Spinal cord (tissue), 9 donors: ENCODE measurements at regions not wholly inside any gene's neighbourhood (a gene's known extent, or its start where the extent isn't known, plus 50 kb on each side); places are given as distances from the start of the nearest gene placed in this dataset.
"Not testable (repeated sequence)": the region's sequence is repeated elsewhere in the genome, so short reads cannot be mapped to it uniquely, and the experiment has no call there.

Experiments used
- DNase-seq, 6 donors: peaks; one replicate each; pipeline versions ENCODE4 v3.0.0 to v3.0.0-alpha.2; 2013 to 2015; ENCODE audit warnings: low spot score in 6 of 6, low read depth in 4 of 6
- H3K27ac ChIP-seq: one replicate; pipeline ENCODE4 v1.5.1; 2013; ENCODE audit warnings: low read depth, low read length, control low read depth
- H3K27me3 ChIP-seq: one replicate; pipeline ENCODE4 v1.6.1; 2013; ENCODE audit warnings: low read length; ENCODE audit not compliant: control insufficient read depth, insufficient read depth
- H3K36me3 ChIP-seq: one replicate; pipeline ENCODE4 v1.6.1; 2013; ENCODE audit warnings: low read length; ENCODE audit not compliant: control insufficient read depth, insufficient read depth
- H3K4me1 ChIP-seq: one replicate; pipeline ENCODE4 v1.6.1; 2013; ENCODE audit warnings: low read length; ENCODE audit not compliant: control insufficient read depth, insufficient read depth
- H3K4me3 ChIP-seq: one replicate; pipeline ENCODE4 v1.5.1; 2013; ENCODE audit warnings: low read depth, low read length, control low read depth
- H3K9me3 ChIP-seq: one replicate; pipeline ENCODE4 v1.6.1; 2013; ENCODE audit warnings: low read length; ENCODE audit not compliant: control insufficient read depth, insufficient read depth
- WGBS: methylation state at CpG from one replicate; pipeline ENCODE4 v1.1.5; 2013; ENCODE audit warnings: missing lambda C conversion rate; ENCODE audit not compliant: insufficient coverage; 5-methylcytosine and 5-hydroxymethylcytosine counted together
- donor health status: healthy.

DNA sequence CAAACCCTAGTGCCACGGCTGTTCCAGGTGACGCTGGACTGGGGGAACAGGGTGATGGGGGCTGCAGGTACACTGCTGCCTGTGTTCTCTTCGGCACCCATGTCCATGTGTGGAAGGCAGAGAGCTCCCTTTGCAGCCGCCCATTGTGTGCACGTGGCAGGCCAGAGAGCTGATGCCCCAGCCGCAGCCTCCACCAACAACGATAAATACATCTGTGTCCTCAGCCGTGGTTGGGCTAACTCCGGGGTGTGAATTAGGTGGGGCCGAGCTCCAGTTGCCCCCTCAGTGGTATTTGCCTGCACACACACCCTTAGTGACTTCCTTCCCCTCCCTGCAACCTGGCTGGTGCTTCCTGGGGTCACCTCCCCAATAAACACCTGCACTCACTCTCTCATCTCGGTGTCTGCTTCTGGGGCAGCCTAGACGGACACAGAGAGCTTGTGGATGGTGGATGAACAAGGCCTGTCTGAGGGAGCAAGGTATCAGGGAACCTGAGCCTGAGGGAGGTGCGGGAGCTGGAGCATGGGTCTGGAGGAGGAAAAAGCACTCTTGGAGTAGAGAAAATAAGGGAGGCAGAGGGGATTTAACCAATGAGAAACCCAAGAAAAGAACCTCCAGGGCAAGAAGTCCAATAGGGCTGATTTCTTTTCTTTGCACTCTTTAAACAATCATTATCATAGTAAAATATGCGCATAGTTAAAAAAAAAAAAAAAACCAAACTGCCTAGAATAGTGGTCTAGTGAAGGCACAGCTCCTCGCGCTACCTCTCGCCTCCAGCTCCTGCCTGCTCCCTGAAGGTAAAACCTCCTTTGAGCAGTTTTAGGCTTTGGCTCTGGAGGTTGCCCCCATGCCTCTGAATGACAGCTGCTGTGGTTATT, 112.6 kb downstream of the ZNF664 start:
- no peak overlapping the region for H3K27ac ChIP-seq
- no peaks in the 10 kb centered on the region for H3K27me3 ChIP-seq
- H3K9me3 ChIP-seq: no peaks in the 10 kb centered on the region
- H3K4me1 ChIP-seq: peaks cover 9% of the 10 kb centered on the region
- no peak overlapping the region for H3K4me3 ChIP-seq
- peaks cover 4% of the 10 kb centered on the region for H3K36me3 ChIP-seq
- 81% methylated on average over 11 of the region's 17 CpGs for WGBS
- no peak for DNase-seq

DNA sequence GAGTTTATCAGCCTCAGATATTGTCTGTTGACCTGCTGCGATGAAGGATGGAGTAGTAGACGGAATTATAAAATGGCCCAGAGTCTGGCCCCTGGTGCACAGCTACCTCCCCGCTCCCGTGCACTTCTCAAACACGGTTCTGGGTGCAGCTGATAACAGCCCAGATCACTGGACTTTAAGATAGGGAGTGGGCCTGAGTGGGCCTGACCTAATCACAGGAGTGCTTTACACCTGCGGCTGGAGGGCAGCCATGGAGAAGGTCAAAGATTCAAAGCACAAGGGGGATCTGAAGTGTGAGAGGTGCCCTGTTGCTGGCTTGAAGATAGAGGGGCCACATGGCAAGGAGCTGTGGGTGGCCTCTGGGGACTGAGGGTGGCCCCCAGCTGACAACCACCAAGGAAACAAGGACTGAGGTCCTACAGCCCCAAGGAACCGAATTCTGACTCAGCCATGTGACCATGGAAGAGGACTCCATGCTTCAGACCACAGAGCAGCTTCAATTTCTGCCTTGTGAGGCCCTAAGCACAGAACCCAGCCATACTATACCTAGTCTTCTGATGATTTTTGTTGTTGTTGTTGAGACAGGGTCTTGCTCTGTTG, 113.4 kb downstream of the ZNF664 start:
- H3K4me3 ChIP-seq: no peak overlapping the region
- H3K9me3 ChIP-seq: no peaks in the 10 kb centered on the region
- no peak overlapping the region for H3K27ac ChIP-seq
- peaks cover 4% of the 10 kb centered on the region for H3K36me3 ChIP-seq
- no peaks in the 10 kb centered on the region for H3K27me3 ChIP-seq
- no peak for DNase-seq
- H3K4me1 ChIP-seq: peaks cover 9% of the 10 kb centered on the region
- 95% methylated on average over 7 of the region's 7 CpGs for WGBS

DNA sequence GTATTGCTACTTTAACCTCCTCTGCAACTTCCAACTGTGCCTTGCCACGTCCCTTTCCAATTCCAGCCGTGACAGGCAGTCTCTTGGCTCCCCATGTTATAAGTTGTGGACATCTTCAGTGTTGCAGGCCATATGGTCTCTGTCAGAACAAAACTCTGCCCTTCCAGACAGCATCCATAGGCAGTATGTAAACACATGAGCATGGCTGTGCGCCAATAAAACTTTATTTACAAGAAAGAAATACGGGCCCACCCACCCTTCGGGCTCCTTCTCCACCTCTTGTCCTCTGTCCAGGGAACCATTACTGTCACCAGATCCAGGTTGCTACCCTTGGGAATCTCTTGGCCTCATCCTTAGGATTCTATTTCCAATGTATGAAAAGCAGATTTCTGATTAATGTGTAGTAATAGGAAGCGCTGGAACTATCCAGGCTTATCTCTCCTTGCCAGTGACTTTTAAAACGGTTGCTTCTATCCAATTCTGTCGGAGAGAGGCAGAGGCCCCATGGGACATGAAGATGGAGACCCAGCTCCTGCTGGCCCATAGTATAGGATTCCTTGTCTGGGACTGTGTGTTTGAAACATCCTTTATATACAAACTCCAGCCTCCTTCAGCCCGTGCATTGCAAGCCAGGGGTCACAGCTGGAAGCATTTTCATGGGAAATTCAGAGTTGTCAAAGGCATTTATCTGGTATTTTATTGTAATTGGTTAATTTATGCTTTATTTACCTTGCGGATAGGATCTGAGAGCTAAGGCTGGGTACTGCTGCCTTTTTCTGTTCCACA, 114.4 kb downstream of the ZNF664 start:
- peak overlapping the region; percentile 20 for H3K27ac ChIP-seq
- no peak overlapping the region for H3K4me3 ChIP-seq

DNA sequence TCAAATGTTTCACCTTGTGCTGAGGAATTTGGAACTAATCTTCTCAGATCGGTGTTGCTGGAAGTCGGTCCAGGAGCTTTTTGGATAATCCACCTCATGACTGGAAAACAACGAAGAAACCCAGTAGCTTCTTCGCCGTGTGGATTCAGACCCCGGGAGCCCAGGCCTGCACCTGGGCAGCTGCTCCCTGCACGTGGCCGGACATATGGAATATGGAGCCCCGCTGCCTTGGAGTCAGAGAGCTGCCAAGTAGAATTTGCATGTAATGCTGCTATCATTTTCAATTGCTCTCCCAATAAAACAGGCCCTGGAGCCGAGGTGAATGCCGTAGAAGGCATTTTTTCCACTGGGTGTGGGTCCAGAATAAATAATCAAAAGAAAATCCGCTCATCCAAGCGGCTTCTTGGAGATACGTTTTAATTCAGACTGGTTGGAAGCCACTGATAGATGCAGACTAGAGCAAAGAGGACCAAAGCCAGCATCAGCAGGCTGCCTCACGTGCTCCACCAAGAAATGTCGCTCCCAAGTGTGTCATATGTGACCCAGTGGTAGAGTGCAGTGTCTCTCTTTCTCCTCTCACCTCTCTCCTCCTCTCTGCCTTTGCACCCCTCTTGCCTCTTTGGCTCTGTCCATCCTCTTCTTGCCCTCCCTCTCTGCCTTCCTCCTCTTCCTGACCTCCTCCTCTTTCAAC, 115.3 kb downstream of the ZNF664 start:
- Histone ChIP-seq H3K27me3 (no peaks in the 10 kb centered on the region), H3K9me3 (no peaks in the 10 kb centered on the region), H3K27ac (peak overlapping the region; percentile 20), H3K4me1 (peaks cover 9% of the 10 kb centered on the region), H3K4me3 (no peak overlapping the region), H3K36me3 (peaks cover 4% of the 10 kb centered on the region)
- DNase-seq: peak in 2 of 6 donors; percentile 54 to 63
- WGBS: 66% methylated on average over 14 of the region's 16 CpGs

More for the DNA sequence above, 114.4 kb downstream of the ZNF664 start:
- Histone ChIP-seq H3K9me3 (no peaks in the 10 kb centered on the region), H3K4me1 (peaks cover 9% of the 10 kb centered on the region), H3K27me3 (no peaks in the 10 kb centered on the region), H3K36me3 (peaks cover 4% of the 10 kb centered on the region)
- DNase-seq: no peak
- WGBS: 79% methylated on average over 6 of the region's 10 CpGs

DNA sequence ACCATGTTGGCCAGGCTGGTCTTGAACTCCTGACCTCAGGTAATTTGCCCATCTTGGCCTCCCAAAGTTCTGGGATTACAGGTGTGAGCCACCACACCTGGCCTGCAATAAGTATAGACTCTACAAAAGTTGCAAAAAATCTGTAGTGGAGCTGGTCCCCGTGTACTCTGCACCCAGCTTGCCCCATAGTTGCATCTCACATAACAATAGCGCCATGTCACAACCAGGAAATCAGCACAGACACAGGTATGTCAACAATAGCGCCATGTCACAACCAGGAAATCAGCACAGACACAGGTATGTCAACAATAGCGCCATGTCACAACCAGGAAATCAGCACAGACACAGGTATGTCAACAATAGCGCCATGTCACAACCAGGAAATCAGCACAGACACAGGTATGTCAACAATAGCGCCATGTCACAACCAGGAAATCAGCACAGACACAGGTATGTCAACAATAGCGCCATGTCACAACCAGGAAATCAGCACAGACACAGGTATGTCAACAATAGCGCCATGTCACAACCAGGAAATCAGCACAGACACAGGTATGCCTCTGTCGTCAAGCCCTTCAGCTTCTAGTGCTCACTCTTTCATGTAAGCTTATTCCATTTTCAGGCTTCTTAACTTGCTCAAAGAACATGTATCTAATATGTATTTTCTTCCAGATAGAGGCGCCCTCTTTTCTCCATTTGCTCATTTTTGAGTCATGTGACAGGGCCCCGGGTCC, 116.3 kb downstream of the ZNF664 start:
- H3K27ac ChIP-seq, H3K36me3 ChIP-seq, DNase-seq, H3K4me3 ChIP-seq, H3K9me3 ChIP-seq, H3K4me1 ChIP-seq, H3K27me3 ChIP-seq: not testable (repeated sequence)
- 100% methylated on average over 2 of the region's 11 CpGs for WGBS

DNA sequence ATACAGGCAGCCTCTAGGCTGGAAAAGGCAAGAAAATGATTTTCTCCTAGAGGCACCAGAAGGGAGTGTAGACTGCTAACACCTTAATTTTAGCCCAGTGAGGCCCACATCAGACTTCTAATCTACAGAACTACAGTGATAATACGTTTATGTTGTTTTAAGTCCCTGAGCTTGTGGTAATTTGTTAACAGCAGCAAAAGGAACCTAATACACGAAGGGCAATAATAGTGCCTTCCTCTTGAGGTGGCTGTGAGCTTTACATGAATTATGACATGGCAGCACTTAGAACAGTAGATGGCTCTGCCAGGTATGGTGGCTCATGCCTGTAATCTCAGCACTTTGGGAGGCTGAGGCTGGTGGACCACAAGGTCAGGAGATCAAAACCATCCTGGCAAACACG, 118.8 kb downstream of the ZNF664 start:
- peaks cover 9% of the 10 kb centered on the region for H3K4me1 ChIP-seq
- H3K27me3 ChIP-seq: no peaks in the 10 kb centered on the region
- no peak overlapping the region for H3K27ac ChIP-seq
- no peaks in the 10 kb centered on the region for H3K9me3 ChIP-seq
- H3K36me3 ChIP-seq: peaks cover 2% of the 10 kb centered on the region
- DNase-seq: no peak
- no peak overlapping the region for H3K4me3 ChIP-seq
- 100% methylated on average over 2 of the region's 3 CpGs for WGBS

DNA sequence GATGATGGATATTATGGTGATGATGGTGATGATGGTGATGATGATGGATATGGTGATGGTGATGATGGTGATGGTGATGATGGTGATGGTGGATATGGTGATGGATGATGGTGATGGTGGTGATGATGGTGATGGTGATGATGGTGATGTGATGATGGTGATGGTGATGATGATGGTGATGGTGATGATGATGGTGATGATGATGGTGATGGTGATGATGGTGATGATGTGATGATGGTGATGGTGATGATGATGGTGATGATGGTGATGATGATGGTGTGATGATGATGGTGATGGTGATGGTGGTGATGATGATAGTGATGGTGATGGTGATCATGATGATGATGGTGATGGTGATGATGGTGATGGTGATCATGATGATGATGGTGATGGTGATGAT, 119.5 kb downstream of the ZNF664 start:
- DNase-seq, H3K36me3 ChIP-seq, H3K27me3 ChIP-seq, H3K4me3 ChIP-seq, H3K27ac ChIP-seq, H3K9me3 ChIP-seq: not testable (repeated sequence)
- peaks cover 15% of the 10 kb centered on the region for H3K4me1 ChIP-seq

DNA sequence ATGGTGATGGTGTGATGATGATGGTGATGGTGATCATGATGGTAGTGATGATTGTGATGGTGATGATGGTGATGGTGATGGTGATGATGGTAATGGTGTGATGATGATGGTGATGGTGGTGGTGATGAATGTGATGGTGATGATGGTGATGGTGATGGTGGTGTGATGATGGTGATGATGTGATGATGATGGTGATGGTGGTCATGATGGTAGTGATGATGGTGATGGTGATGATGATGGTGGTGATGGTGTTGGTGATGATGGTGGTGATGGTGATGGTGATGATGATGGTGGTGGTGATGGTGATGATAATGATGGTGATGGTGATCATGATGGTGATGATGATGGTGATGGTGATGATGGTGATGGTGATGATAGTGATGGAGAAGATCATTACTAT, 120.3 kb downstream of the ZNF664 start:
- Histone ChIP-seq H3K9me3 (no peaks in the 10 kb centered on the region), H3K4me1 (peaks cover 15% of the 10 kb centered on the region), H3K27ac (no peak overlapping the region), H3K36me3 (peaks cover 2% of the 10 kb centered on the region), H3K4me3 (no peak overlapping the region), H3K27me3 (no peaks in the 10 kb centered on the region)
- DNase-seq: no peak

DNA sequence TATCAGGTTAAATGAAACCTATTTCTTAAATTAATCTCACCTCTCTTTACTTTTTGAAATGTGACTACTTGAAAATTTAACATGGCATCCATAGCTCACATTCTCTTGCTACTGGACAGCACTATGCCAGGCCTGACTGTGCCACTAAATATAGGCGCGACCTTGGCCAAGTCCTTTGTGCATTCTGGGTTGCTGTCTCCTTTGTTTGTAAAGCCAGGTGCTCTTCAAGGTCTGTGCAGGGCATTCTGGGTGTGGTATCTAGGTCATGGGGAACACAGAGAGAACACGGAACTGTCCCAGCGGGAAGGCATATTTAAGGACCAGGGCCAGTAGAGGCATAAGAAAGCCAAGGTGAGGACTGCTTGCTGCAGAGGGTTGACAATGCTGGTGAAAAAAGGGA, 121.2 kb downstream of the ZNF664 start:
- Histone ChIP-seq H3K4me3 (no peak overlapping the region), H3K36me3 (peaks cover 2% of the 10 kb centered on the region), H3K9me3 (no peaks in the 10 kb centered on the region), H3K27ac (no peak overlapping the region), H3K27me3 (no peaks in the 10 kb centered on the region), H3K4me1 (peaks cover 23% of the 10 kb centered on the region)
- 100% methylated on average over 2 of the region's 4 CpGs for WGBS
- no peak for DNase-seq
